ENCODE measurements at regions not wholly inside any gene's neighbourhood (a gene's known extent, or its start where the extent isn't known, plus 50 kb on each side); places are given as distances from the start of the nearest gene placed in this dataset.
A peak's percentile ranks its signal among the peaks of the same experiment; 100 is the strongest.

DNA sequence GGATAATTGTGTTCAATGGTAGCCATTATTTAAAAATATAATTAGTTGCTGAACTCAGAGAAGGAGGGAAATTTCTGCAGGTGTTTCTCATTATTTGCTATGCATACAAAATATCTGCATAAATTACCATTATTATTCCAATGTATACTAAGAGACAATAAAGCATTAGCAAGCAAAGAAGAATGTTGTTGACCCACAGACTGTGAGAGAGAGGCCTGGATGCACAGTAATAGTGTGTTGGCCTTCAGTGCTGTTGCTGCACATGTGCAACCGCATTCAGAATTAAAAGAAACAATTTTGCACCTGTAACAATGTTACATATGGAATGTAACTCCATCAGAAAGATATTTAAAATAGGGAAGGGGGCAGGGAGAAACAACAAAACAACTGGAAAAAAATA is 155.6 kb upstream of the KCNH8 start (continued):
- TF ChIP-seq HOXA7 (CRISPR knock-in tag; IDR thresholded peaks at IDR 0.05; ENCODE audit: borderline replicate concordance): no peak
- TF ChIP-seq ZNF514 (tag by site-specific recombination; IDR thresholded peaks at IDR 0.05): no peak

- Histone ChIP-seq H3K4me1 (ENCODE audit: control insufficient read depth, insufficient read depth, low read length) (no peaks in the 10 kb centered on the region), H3K9me3 (ENCODE audit: control insufficient read depth, insufficient read depth, low read depth, low read length) (no peaks in the 10 kb centered on the region), H3K27ac (ENCODE audit: extremely low read depth, low read depth, low read length) (no peak overlapping the region), H3K36me3 (ENCODE audit: control insufficient read depth in 2 of 2, insufficient read depth in 1 of 2, low read length in 2 of 2) (no peaks in the 10 kb centered on the region), H3K4me3 (ENCODE audit: low read depth, low read length) (no peak overlapping the region)
- ChIA-PET POLR2A (no interaction called here), CTCF (interaction anchor here (0.6 to 3.3 kb wide), 9 partner anchors 18 to 430 kb away, joined by 3 to 17 read pairs (median 4); no protein-coding TSS in a partner anchor)
- TF ChIP-seq ZNF121 (tag by site-specific recombination; IDR thresholded peaks at IDR 0.05): no peak
Observed at GRCh38 chr3:18989237-18989795, 159.0 kb upstream of the KCNH8 start.

DNA sequence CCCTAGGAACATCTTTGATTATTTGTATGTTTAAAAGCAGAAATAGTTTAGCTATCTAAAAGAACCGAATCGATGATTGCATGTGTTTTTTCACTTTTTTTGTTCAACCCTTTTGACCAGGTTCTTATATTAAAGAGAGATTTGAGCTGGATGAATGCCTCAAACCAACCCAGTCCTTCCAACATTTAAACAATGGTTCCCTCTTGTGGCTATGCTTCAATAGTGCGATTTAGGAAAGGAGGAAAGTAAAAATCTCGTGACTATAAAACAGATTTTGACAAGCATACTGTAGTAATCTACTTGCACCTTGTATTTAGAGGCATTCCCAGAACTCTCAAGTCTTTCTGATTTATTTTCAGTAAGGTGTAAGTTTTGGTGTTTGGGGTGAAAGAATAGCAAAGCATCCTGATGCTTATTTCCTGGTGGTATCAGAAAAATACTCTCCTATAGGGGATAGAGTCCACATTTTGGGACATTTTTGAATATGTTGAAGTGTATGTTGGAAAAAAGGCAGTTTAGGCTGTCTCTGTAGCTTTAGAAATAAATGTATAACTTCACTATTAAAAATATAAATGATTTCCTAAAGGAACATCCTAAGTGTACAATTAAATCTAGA is 159.6 kb upstream of the KCNH8 start:
- Histone ChIP-seq H3K27ac (ENCODE audit: extremely low read depth, low read depth, low read length) (no peak overlapping the region), H3K9me3 (ENCODE audit: control insufficient read depth, insufficient read depth, low read depth, low read length) (no peaks in the 10 kb centered on the region), H3K4me3 (ENCODE audit: low read depth, low read length) (no peak overlapping the region), H3K36me3 (ENCODE audit: control insufficient read depth in 2 of 2, insufficient read depth in 1 of 2, low read length in 2 of 2) (no peaks in the 10 kb centered on the region), H3K4me1 (ENCODE audit: control insufficient read depth, insufficient read depth, low read length) (no peaks in the 10 kb centered on the region)
- ChIA-PET POLR2A (no interaction called here), CTCF (interaction anchor here (0.6 to 3.3 kb wide), 16 partner anchors 9 to 1094 kb away, joined by 3 to 17 read pairs (median 3); no protein-coding TSS in a partner anchor)
- peak; percentile 63 for TF ChIP-seq ZNF654 (tag by site-specific recombination; IDR thresholded peaks at IDR 0.05; ENCODE audit: low read depth)
- no peak for TF ChIP-seq PRDM1 (tag by site-specific recombination; IDR thresholded peaks at IDR 0.05)
- no peak for TF ChIP-seq OSR2 (tag by site-specific recombination; IDR thresholded peaks at IDR 0.05)
- TF ChIP-seq CTCF (tag by site-specific recombination; IDR thresholded peaks at IDR 0.05): 0 out of 2 replicates have a peak, but pooled peaks have one; percentile 22
- no peak for TF ChIP-seq ZNF677 (tag by site-specific recombination; IDR thresholded peaks at IDR 0.05)

DNA sequence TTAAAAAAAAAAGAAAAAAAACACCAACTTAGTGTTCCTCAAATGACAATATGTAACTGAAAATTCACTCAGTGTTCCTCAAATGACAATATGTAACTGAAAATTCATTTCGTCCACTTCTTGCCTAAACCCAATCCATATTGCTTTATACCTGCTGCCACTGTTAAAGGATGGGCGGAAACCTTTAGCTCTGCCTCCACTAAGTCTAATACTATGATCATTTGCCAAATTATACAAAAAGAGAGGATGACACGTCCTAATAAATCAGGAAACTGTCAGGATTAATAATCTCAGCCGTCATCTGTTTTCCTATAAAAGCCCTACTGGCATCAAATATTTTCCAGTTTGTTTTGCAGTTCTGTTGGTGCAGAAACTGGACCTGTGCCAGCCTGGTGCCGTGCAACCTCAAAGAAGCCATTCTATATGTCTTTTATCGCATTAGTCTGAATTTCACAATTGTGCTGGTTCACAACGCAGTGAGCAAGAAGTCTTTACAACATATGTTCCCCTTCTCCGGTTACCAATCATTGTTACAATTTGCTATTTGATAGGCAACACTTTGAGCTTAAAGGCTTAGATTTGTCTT is 160.4 kb upstream of the KCNH8 start:
- CTCF ChIA-PET: interaction anchor here (0.6 to 3.3 kb wide), 11 partner anchors 10 to 1093 kb away, joined by 3 to 17 read pairs (median 4); no protein-coding TSS in a partner anchor
- H3K4me1 ChIP-seq (ENCODE audit: control insufficient read depth, insufficient read depth, low read length): no peaks in the 10 kb centered on the region
- H3K36me3 ChIP-seq (ENCODE audit: control insufficient read depth in 2 of 2, insufficient read depth in 1 of 2, low read length in 2 of 2): no peaks in the 10 kb centered on the region
- POLR2A ChIA-PET: no interaction called here
- TF ChIP-seq ZSCAN18 (tag by site-specific recombination; IDR thresholded peaks at IDR 0.05): no peak
- no peak overlapping the region for H3K27ac ChIP-seq (ENCODE audit: extremely low read depth, low read depth, low read length)
- no peak overlapping the region for H3K4me3 ChIP-seq (ENCODE audit: low read depth, low read length)
- no peaks in the 10 kb centered on the region for H3K9me3 ChIP-seq (ENCODE audit: control insufficient read depth, insufficient read depth, low read depth, low read length)

DNA sequence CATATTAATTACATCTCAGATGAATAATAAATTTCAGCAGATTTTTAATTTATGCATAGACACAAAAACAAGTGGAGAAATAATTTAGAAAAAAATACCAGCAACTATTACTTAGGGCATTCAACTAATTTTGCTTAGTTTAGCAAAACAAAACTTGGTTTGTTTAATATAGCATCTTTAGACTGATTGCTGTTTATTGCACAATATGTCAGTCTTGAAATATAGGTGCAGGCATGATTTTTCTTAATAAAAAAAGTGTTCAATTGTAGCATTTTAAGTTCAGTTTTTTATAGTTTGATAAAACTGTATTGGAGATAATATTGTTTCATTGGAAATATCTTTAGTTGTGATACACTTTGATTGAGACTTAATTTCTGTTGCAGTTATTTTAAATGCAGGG is 161.2 kb upstream of the KCNH8 start:
- H3K9me3 ChIP-seq (ENCODE audit: control insufficient read depth, insufficient read depth, low read depth, low read length): no peaks in the 10 kb centered on the region
- POLR2A ChIA-PET: no interaction called here
- no peaks in the 10 kb centered on the region for H3K36me3 ChIP-seq (ENCODE audit: control insufficient read depth in 2 of 2, insufficient read depth in 1 of 2, low read length in 2 of 2)
- H3K27ac ChIP-seq (ENCODE audit: extremely low read depth, low read depth, low read length): no peak overlapping the region
- H3K4me3 ChIP-seq (ENCODE audit: low read depth, low read length): no peak overlapping the region
- H3K4me1 ChIP-seq (ENCODE audit: control insufficient read depth, insufficient read depth, low read length): no peaks in the 10 kb centered on the region
- CTCF ChIA-PET: interaction anchor here (3.3 kb wide), 1 partner anchor 428 kb away, joined by 14 read pairs; no protein-coding TSS in a partner anchor
- no peak for TF ChIP-seq ZXDB (tag by site-specific recombination; IDR thresholded peaks at IDR 0.05)
- TF ChIP-seq ZNF513 (tag by site-specific recombination; IDR thresholded peaks at IDR 0.05): no peak
- no peak for TF ChIP-seq ZNF600 (tag by site-specific recombination; IDR thresholded peaks at IDR 0.05)
- no peak for TF ChIP-seq BCL6B (tag by site-specific recombination; IDR thresholded peaks at IDR 0.05)
- TF ChIP-seq ZNF768 (tag by site-specific recombination; IDR thresholded peaks at IDR 0.05): no peak
- no peak for TF ChIP-seq ZNF701 (tag by site-specific recombination; IDR thresholded peaks at IDR 0.05)
- no peak for TF ChIP-seq KLF10 (tag by site-specific recombination; IDR thresholded peaks at IDR 0.05)
- no peak for TF ChIP-seq ZNF398 (tag by site-specific recombination; IDR thresholded peaks at IDR 0.05)

Data from HEK293 (cell line).